Activated CD4-positive, alpha-beta T cell treated with anti-CD3 and anti-CD28 coated beads for 1 hour (primary cell): ENCODE measurements at regions not wholly inside any gene's neighbourhood (a gene's known extent, or its start where the extent isn't known, plus 50 kb on each side); places are given as distances from the start of the nearest gene placed in this dataset.
"Not testable (repeated sequence)": the region's sequence is repeated elsewhere in the genome, so short reads cannot be mapped to it uniquely, and the experiment has no call there.

Experiments
- DNase-seq: peaks from one replicate; pipeline ENCODE4 v3.0.0-alpha.2; 2020

DNA sequence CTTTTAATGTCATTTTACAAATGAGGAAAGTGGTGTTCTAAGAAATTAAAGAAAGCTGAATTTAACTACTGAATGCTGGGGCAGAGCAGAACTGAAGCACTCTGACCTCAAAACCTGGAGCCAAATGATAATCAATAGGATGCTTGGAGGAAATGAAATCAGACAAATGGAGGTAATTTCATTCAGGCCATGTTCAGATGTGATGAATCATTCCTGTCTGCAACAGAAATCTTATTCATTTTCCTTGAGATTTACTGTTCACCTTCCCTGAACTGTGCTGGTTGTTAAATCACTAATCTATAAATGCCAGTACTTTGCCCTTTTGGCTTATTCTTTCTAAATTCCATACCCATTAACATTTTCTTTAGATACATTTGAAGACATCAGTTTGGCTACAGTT lies 85.6 kb upstream of the SNX7 start:
- DNase-seq, result no peak

GRCh38 chr1:98565951-98566350 lies 95.6 kb upstream of the SNX7 start:
- DNase-seq, result no peak

DNA sequence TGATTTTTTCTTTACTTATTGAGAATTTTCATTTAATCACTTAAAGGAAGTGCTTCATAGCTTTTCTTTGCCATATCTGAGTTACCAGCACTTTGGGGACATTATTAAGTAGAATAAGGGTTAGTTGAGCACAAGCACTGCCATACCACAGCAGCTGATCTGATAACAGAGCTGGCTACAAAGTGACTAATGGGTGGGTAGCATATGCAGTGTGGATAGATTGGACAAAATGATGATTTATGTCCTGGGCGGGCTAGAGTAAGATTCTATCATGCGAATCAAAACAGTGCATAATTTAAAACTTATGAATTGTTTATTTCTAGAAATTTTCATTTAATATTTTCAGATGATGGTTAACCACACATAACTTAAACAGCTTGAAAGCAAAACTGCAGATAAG lies 102.2 kb upstream of the SNX7 start:
- DNase-seq, result no peak

DNA sequence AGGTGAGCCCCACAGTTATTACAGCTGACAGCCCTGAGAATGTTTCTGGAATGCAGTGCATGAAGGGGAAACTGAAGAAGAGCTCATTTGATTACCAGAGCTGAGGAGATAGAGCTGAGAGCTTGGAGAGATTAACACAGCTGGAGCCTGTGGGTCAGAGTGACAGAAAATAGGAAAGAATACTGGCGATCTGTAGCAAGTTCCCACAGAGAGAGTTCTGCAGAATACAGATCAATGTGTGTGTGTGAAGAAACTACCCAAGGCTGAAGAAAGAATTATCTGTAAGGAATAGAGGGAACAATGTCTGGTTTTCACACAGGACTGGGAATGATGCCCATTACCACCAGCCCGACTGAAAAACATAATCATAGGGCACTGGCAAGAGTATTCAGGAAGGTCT lies 103.6 kb upstream of the SNX7 start:
- DNase-seq, result no peak

DNA sequence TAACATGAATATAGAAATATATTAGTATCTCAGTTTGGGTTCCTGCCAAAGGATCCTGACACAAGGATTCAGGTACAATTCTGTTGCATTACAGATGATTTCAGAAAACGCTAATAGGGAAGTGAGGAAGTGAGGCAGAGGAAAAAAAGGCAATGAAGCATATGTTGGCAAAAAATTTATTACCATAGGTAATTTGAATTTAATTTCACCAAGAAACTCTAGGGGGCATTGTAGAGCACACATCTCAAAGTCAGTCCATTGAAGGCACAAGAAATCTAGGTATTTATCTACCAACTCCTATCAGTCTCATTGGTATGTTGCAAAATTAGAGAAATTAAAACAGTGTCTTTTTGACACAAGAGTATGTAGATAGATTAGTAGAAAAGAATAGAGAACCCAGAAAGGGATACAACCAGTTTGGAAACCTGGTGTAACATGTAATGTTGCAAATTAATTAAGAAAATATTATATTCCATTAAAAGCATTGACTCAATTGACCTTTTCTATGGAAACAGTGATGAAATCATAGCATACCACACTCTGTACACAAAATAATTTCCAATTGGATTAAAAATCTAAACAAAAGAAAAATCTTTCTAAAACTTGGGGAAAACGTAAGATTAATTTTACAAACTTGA lies 104.9 kb upstream of the SNX7 start:
- DNase-seq, result no peak

- no peak for DNase-seq
These were observed 105.7 kb upstream of the SNX7 start for GRCh38 chr1:98555814-98556213.

- DNase-seq, result not testable (repeated sequence)
These were observed 108.9 kb upstream of the SNX7 start for GRCh38 chr1:98552576-98553074.

DNA sequence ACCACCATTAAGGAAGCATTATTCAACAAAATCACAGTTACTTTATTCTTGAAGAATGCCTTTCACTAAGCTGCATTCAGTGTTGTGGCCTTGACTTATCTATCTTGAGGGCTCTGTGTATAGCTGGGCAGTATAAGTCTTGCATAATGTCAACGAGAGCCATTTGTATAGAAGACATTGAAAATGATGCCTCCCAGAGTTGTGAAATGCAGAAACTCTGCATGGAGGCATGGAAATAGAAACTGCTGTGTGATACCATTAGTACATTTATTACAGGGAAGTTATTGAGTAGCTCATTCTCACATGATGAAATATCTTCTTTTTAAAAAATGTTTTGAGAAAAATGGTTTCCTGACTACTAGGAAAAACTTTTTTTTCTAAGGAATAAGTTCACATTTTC lies 111.4 kb upstream of the SNX7 start:
- DNase-seq, result no peak

GRCh38 chr1:98546319-98546718 lies 115.2 kb upstream of the SNX7 start:
- no peak for DNase-seq

- DNase-seq, result no peak
These were observed 123.4 kb upstream of the SNX7 start for GRCh38 chr1:98538106-98538505.

GRCh38 chr1:98523256-98523655 lies 138.3 kb upstream of the SNX7 start:
- DNase-seq, result no peak

DNA sequence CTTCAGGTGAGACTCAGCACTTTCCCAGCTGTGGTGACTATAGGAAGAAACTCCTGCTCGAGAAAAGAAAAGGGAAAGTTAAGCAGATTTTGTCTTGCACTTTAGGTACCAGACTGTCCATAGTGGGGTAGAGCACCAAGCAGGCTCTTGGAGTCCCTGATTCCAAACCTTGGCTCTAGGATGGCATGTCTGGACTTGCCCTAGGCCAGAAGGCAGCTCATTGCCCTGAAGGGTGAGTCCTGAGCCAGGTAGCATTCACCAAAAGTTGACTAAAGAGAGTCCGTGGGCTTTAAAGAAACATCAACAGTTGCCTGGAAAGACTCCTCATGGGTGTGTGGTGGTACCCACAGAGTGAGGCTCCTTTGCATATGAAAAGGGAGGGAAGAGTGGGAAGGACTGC lies 145.2 kb upstream of the SNX7 start:
- DNase-seq, result no peak

DNA sequence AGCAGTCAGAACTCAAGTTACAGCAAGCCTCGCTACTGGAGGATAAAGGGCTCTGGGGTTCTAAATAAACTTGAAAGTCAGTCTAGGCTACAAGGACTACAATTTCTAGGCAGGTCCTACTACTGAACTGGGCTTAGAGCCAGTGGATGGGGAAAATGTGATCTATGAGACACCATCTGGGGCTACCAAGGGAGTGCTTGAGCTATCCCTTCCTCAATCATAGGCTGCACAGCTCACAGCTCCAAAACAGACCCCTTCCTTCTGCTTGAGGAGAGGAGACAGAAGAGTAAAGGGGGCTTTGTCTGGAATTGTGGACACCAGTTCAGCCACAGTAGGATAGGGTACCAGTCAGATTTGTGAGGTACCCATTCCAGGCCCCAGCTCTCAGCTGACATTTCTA lies 145.8 kb upstream of the SNX7 start:
- DNase-seq, result no peak

DNA sequence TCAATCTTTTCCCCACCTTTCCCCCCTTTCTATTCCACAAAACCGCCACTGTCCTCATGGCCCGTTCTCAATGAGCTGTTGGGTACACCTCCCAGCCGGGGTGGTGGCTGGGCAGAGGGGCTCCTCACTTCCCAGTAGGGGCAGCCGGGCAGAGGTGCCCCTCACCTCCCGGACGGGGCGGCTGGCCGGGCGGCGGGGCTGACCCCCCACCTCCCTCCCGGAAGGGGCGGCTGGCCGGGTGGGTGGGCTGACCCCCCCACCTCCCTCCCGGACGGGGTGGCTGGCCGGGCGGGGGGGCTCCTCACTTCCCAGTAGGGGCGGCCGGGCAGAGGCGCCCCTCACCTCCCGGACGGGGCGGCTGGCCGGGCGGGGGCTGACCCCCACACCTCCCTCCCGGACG lies 149.3 kb upstream of the SNX7 start:
- not testable (repeated sequence) for DNase-seq

DNA sequence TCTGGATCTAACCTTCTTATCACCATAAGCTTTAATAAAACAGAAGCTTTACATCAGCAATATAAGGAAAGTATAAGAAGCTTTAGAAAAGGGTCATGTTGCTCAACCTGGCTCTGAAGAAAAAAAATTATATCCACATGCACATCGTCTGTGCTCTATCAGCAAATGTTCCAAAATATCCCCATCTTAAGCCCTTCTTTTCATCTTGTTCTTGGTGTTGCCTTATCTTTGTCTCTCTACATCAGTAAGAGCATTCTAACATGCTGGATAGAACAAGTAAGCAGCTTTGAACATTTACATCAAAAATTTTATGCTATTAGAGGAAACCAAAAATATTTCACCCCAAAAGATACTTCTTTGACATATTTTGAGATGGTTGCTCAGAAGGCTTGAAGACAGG lies 157.8 kb upstream of the SNX7 start:
- DNase-seq, result no peak

- no peak for DNase-seq
These were observed 158.6 kb upstream of the SNX7 start for GRCh38 chr1:98502937-98503336.

- no peak for DNase-seq
These were observed 161.2 kb upstream of the SNX7 start for GRCh38 chr1:98500324-98500723.

DNA sequence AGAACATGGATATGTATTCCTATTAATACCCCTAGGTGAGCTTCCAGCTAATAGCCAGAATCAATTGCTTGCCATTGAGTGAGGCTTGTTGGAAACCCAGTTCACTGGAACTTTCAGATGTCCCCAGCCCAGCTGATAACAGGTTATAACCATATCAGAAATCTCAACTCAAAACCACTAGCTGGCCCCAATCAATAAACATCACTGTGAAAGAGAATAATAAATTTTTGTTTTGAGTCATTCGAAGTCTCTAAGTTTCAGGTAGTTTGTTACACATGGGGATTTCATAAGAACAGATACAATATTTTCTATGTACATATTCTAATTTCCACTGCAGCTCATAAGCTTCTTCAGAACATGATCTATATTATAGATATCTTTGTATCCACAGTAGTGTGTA lies 162.9 kb upstream of the SNX7 start:
- no peak for DNase-seq

GRCh38 chr1:98497497-98497896 lies 164.0 kb upstream of the SNX7 start:
- no peak for DNase-seq

- DNase-seq, result no peak
These were observed 165.1 kb upstream of the SNX7 start for GRCh38 chr1:98496256-98496995.

DNA sequence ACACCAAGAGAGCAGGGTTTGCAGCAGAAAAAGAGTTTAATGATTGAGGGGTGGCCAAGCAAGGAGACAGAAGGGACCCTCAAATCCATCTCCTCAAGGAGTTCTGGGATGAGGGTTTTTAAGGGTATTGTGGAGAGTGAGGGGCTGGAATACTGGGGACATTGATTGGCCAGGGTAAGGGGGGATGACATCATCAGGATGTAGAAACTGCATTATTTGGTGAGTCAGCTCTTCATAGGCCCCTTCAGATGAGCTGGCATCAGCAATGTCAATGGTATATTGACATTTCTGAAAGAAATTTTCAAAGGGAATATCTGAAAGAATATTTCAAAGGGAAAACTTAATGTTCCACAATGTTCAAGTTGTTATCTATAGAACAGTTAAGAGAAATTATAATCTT lies 168.1 kb upstream of the SNX7 start:
- no peak for DNase-seq

DNA sequence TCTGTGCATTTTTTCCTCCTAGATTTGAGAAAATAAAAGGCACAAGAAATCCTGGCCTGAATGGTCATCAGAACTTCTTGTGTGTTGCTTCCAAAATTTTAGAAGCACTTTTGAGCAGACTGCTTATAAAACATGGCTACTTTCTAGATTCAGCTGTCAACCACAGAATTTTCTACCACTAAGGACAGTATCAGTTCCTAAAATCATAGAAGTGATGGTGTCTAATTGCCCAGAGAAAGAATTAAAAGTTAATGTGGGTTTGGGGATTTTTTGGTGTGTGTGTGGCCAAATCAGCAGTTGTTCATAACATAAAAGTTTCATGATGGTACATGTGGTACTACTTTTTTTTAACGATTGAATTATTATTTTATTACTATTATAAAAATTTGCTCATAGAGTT lies 171.4 kb upstream of the SNX7 start:
- DNase-seq, result no peak

DNA sequence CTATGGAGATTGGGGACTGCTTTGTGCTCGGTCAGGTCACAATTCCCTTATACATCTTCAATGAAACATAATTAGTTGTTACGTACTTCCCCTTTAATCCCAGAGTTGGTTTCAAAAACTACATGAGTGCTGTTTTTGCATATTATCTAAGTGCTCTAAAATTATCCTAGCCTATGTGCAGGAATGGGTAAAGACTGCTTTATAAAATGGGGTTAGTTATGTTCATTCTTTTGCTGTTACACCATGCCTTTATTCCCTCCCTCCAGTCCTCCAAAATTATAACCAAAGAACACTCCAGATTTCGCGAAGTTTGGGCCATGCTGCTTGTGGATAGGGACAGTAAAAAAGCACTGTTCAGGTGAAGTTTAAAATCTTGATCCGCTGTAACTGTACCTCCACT lies 173.9 kb upstream of the SNX7 start:
- DNase-seq, result no peak

GRCh38 chr1:98482611-98483010 lies 178.9 kb upstream of the SNX7 start:
- no peak for DNase-seq

GRCh38 chr1:98480271-98480670 lies 181.2 kb upstream of the SNX7 start:
- no peak for DNase-seq
